Peyer's patch (tissue), 4 donors: ENCODE measurements at regions not wholly inside any gene's neighbourhood (a gene's known extent, or its start where the extent isn't known, plus 50 kb on each side); places are given as distances from the start of the nearest gene placed in this dataset.

Experiments
- POLR2A ChIP-seq, 2 donors: fragments of 450-650 bp; IDR thresholded peaks; one replicate each; pipeline ENCODE4 v1.5.1; 2017; ENCODE audit warnings: antibody characterized with exemption in 2 of 2, mild to moderate bottlenecking in 2 of 2, moderate library complexity in 2 of 2
- TF ChIP-seq, protein P1 (sequence below), 6 experiments: fragments of 450-650 bp in 4 of 6; fragments of 200-600 bp in 2 of 6; sonication (generic) in 1 of 6; IDR thresholded peaks; one replicate each; pipeline ENCODE4 v1.5.1; 2017 to 2019; ENCODE audit warnings: antibody characterized with exemption in 6 of 6, mild to moderate bottlenecking in 3 of 6, moderate library complexity in 1 of 6

DNA sequence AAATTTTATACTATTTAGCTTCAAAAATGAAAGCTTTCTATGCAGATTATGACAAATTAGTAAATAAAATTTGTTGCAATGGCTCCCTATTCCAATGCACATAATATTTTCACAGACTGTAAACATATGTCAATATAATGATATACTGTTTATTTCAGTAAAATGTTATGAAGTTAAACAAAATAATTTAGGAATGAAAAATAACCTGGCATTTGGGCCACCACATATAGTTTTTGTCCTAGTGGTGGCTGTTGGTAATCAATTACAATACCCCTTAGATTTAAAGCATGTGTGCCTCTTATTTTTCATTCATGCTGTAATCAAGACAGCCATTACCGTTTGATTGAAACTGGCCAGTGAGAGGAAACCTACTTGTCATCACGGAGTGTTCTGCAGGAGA is 928.5 kb upstream of the KCND2 start:
- TF ChIP-seq, protein P1, sequence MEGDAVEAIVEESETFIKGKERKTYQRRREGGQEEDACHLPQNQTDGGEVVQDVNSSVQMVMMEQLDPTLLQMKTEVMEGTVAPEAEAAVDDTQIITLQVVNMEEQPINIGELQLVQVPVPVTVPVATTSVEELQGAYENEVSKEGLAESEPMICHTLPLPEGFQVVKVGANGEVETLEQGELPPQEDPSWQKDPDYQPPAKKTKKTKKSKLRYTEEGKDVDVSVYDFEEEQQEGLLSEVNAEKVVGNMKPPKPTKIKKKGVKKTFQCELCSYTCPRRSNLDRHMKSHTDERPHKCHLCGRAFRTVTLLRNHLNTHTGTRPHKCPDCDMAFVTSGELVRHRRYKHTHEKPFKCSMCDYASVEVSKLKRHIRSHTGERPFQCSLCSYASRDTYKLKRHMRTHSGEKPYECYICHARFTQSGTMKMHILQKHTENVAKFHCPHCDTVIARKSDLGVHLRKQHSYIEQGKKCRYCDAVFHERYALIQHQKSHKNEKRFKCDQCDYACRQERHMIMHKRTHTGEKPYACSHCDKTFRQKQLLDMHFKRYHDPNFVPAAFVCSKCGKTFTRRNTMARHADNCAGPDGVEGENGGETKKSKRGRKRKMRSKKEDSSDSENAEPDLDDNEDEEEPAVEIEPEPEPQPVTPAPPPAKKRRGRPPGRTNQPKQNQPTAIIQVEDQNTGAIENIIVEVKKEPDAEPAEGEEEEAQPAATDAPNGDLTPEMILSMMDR (IDR thresholded peaks at IDR 0.05): no peak
- TF ChIP-seq POLR2A (IDR thresholded peaks at IDR 0.05): no peak
